ENCODE measurements at regions not wholly inside any gene's neighbourhood (a gene's known extent, or its start where the extent isn't known, plus 50 kb on each side); places are given as distances from the start of the nearest gene placed in this dataset.

- TF ChIP-seq BACH1 (IDR thresholded peaks at IDR 0.05; ENCODE audit: low read length), result no peak
- no peak for TF ChIP-seq ZNF274 (IDR thresholded peaks at IDR 0.05; ENCODE audit: borderline replicate concordance, extremely low read depth, low read length)
- no peak for TF ChIP-seq SP2 (IDR thresholded peaks at IDR 0.05; ENCODE audit: low read length)
- TF ChIP-seq CBX8 (IDR thresholded peaks at IDR 0.05; ENCODE audit: borderline replicate concordance, low read depth, low read length), result no peak
- no peak for TF ChIP-seq E2F6 (IDR thresholded peaks at IDR 0.05)
- no peak for TF ChIP-seq RAD21 (IDR thresholded peaks at IDR 0.05 in 1 of 2, conservative IDR thresholded peaks at IDR 0.05 in 1 of 2; ENCODE audit: low read depth in 2 of 2, low read length in 2 of 2)
Measured at GRCh38 chr1:170274131-170274501, 128.4 kb downstream of the NTMT2 start (continued).

Measured in H1 (cell line).